ENCODE measurements at regions not wholly inside any gene's neighbourhood (a gene's known extent, or its start where the extent isn't known, plus 50 kb on each side); places are given as distances from the start of the nearest gene placed in this dataset.
"Not testable (repeated sequence)": the region's sequence is repeated elsewhere in the genome, so short reads cannot be mapped to it uniquely, and the experiment has no call there.

DNA sequence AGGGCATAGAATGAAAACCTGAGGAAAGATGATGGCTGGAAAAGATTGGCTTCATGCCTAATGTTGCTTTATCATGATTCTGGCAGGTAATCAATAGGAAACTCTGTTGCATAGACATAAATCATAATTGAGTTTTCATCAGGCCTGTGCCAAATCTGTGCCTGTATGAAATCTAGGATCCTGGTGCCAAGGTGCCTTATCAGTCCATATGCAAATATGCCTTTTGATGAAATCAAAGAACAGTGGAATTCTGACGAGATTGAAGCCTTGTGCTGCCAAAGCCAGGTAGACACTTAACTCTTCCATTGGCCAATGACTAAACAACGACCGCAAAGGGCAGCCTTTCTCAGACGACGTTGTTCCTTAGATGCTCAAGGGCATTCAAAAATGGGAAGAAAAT lies 170.0 kb upstream of the CRIM1 start:
- Histone ChIP-seq H3K27me3 (ENCODE audit: control insufficient read depth, insufficient read depth, low read length, poor library complexity, severe bottlenecking) (no peaks in the 10 kb centered on the region), H3K4me1 (ENCODE audit: control insufficient read depth, insufficient read depth, low read length) (no peaks in the 10 kb centered on the region), H3K9me3 (ENCODE audit: control insufficient read depth, low read length) (no peaks in the 10 kb centered on the region), H3K27ac (ENCODE audit: insufficient read depth, low read depth, low read length, poor library complexity, severe bottlenecking) (no peak overlapping the region), H3K36me3 (ENCODE audit: control insufficient read depth, insufficient read depth, low read length) (no peaks in the 10 kb centered on the region), H3K4me3 (ENCODE audit: insufficient read depth, low read depth, low read length) (no peak overlapping the region)
- WGBS, 2 experiments = 93% methylated on average over 5 of the region's 5 CpGs

DNA sequence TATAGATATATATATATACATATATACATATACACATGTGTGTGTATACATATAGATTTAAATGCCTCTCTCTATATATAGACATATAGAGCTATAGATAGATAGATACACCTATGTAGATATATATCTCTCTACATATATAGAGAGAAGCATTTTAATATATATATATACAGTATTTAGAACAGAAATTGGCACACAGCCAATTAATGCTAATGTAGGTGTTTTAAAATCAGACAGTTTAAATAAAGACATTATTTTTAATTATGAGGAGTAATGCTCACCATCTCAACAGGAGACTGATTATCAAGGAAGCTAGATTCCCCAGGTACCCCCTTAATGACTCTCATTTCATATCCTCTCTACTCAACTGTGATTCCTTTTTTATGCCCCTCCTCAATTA lies 170.7 kb upstream of the CRIM1 start:
- no peaks in the 10 kb centered on the region for H3K27me3 ChIP-seq (ENCODE audit: control insufficient read depth, insufficient read depth, low read length, poor library complexity, severe bottlenecking)
- H3K4me3 ChIP-seq (ENCODE audit: insufficient read depth, low read depth, low read length) = no peak overlapping the region
- no peaks in the 10 kb centered on the region for H3K4me1 ChIP-seq (ENCODE audit: control insufficient read depth, insufficient read depth, low read length)

DNA sequence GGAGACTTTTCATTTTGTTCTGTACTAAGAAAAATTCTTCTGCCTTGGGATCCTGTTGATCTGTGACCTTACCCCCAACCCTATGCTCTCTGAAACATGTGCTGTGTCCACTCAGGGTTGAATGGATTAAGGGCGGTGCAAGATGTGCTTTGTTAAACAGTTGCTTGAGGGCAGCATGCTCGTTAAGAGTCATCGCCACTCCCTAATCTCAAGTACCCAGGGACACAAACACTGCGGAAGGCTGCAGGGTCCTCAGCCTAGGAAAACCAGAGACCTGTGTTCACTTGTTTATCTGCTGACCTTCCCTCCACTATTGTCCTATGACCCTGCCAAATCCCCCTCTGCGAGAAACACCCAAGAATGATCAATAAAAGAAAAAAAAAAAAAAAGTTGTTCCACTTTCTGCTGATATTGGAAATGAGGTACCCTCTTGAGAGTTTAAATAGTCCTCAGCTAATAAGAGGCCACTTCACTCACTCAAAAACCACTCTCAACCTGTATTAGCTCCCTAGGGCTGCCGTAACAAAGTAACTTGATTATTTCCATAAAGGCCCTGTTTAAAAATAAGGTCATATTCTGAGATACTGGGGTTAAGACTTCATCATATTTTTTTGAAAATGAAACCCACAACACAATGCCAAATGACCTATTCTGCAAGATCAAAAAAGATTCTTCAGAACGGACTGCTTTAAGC lies 174.6 kb upstream of the CRIM1 start:
- not testable (repeated sequence) for H3K4me3 ChIP-seq (ENCODE audit: insufficient read depth, low read depth, low read length); H3K36me3 ChIP-seq (ENCODE audit: control insufficient read depth, insufficient read depth, low read length); H3K9me3 ChIP-seq (ENCODE audit: control insufficient read depth, low read length); H3K27ac ChIP-seq (ENCODE audit: insufficient read depth, low read depth, low read length, poor library complexity, severe bottlenecking); H3K4me1 ChIP-seq (ENCODE audit: control insufficient read depth, insufficient read depth, low read length); H3K27me3 ChIP-seq (ENCODE audit: control insufficient read depth, insufficient read depth, low read length, poor library complexity, severe bottlenecking)
- 92 to 93% methylated on average over 5 to 6 of the region's 7 CpGs for WGBS, 2 experiments

More for the DNA sequence above, 170.7 kb upstream of the CRIM1 start:
- Histone ChIP-seq H3K9me3 (ENCODE audit: control insufficient read depth, low read length) (no peaks in the 10 kb centered on the region), H3K27ac (ENCODE audit: insufficient read depth, low read depth, low read length, poor library complexity, severe bottlenecking) (no peak overlapping the region), H3K36me3 (ENCODE audit: control insufficient read depth, insufficient read depth, low read length) (no peaks in the 10 kb centered on the region)

DNA sequence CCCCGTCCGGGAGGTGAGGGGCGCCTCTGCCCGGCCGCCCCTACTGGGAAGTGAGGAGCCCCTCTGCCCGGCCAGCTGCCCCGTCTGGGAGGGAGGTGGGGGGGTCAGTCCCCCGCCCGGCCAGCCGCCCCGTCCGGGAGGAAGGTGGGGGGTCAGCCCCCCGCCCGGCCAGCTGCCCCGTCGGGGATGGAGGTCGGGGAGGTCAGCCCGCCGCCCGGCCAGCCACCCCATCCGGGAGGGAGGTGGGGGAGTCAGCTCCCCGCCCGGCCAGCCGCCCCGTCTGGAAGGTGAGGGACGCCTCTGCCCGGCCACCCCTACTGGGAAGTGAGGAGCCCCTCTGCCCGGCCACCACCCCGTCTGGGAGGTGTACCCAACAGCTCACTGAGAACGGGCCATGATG lies 175.3 kb upstream of the CRIM1 start:
- not testable (repeated sequence) for H3K4me1 ChIP-seq (ENCODE audit: control insufficient read depth, insufficient read depth, low read length); H3K4me3 ChIP-seq (ENCODE audit: insufficient read depth, low read depth, low read length); H3K27ac ChIP-seq (ENCODE audit: insufficient read depth, low read depth, low read length, poor library complexity, severe bottlenecking); H3K27me3 ChIP-seq (ENCODE audit: control insufficient read depth, insufficient read depth, low read length, poor library complexity, severe bottlenecking); H3K9me3 ChIP-seq (ENCODE audit: control insufficient read depth, low read length); H3K36me3 ChIP-seq (ENCODE audit: control insufficient read depth, insufficient read depth, low read length)
- WGBS, 2 experiments = 97 to 98% methylated on average over 18 to 27 of the region's 30 CpGs

DNA sequence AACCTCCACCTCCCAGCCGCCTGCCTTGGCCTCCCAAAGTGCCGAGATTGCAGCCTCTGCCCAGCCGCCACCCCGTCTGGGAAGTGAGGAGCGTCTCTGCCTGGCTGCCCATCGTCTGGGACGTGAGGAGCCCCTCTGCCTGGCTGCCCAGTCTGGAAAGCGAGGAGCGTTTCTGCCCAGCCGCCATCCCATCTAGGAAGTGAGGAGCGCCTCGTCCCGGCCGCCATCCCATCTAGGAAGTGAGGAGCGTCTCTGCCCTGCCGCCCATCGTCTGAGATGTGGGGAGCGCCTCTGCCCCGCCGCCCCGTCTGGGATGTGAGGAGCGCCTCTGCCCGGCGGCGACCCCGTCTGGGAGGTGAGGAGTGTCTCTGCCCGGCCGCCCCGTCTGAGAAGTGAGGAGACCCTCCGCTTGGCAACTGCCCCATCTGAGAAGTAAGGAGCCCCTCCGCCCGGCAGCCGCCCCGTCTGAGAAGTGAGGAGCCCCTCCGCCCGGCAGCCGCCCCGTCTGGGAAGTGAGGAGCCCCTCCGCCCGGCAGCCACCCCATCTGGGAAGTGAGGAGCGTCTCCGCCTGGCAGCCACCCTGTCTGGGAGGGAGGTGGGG lies 175.8 kb upstream of the CRIM1 start:
- not testable (repeated sequence) for H3K4me3 ChIP-seq (ENCODE audit: insufficient read depth, low read depth, low read length); H3K9me3 ChIP-seq (ENCODE audit: control insufficient read depth, low read length); H3K4me1 ChIP-seq (ENCODE audit: control insufficient read depth, insufficient read depth, low read length); H3K36me3 ChIP-seq (ENCODE audit: control insufficient read depth, insufficient read depth, low read length); H3K27ac ChIP-seq (ENCODE audit: insufficient read depth, low read depth, low read length, poor library complexity, severe bottlenecking); H3K27me3 ChIP-seq (ENCODE audit: control insufficient read depth, insufficient read depth, low read length, poor library complexity, severe bottlenecking)
- WGBS, 2 experiments = 92 to 95% methylated on average over 37 to 40 of the region's 42 CpGs

DNA sequence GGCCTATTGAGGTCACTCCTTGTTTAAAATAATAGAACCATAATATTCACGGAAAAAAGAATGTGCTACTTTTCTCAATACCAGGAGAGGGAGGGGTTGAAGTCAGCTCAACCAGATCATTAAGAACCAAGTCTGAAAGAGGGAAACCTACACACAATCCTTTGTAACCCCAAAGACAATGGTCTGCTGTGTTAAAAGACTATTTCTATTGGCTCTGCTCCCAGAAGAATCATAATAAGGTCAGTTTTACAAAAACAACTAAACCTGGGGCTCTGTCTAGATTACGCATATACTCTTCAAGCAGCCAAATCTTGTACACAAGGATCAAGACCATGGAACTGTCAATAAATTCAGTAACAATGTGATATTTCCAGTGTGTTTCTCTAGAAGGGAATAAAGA lies 177.2 kb upstream of the CRIM1 start:
- no peaks in the 10 kb centered on the region for H3K4me1 ChIP-seq (ENCODE audit: control insufficient read depth, insufficient read depth, low read length)
- no peaks in the 10 kb centered on the region for H3K9me3 ChIP-seq (ENCODE audit: control insufficient read depth, low read length)
- no peaks in the 10 kb centered on the region for H3K36me3 ChIP-seq (ENCODE audit: control insufficient read depth, insufficient read depth, low read length)
- H3K4me3 ChIP-seq (ENCODE audit: insufficient read depth, low read depth, low read length) = no peak overlapping the region
- no peaks in the 10 kb centered on the region for H3K27me3 ChIP-seq (ENCODE audit: control insufficient read depth, insufficient read depth, low read length, poor library complexity, severe bottlenecking)
- H3K27ac ChIP-seq (ENCODE audit: insufficient read depth, low read depth, low read length, poor library complexity, severe bottlenecking) = no peak overlapping the region
- WGBS, 2 experiments = 92 to 96% methylated on average over 1 to 2 of the region's 2 CpGs

DNA sequence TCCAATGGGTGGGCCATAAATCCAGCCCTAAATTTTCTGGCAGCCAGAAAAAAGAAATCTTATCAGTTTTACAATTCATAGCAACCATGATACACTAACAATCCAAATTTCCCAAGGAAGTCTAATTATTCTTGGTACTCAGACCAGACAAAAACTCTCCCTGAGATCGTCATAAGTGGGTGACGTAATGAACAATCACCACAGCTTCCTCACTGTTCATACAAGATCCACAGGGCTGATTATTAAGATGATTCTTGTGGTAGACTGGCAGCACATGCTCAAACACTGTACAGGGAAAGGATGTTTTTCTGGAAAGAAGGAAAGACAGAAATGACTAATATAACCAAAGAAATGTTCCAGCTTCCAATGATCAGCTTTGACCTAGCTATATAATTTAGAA lies 178.3 kb upstream of the CRIM1 start:
- H3K27ac ChIP-seq (ENCODE audit: insufficient read depth, low read depth, low read length, poor library complexity, severe bottlenecking) = no peak overlapping the region

DNA sequence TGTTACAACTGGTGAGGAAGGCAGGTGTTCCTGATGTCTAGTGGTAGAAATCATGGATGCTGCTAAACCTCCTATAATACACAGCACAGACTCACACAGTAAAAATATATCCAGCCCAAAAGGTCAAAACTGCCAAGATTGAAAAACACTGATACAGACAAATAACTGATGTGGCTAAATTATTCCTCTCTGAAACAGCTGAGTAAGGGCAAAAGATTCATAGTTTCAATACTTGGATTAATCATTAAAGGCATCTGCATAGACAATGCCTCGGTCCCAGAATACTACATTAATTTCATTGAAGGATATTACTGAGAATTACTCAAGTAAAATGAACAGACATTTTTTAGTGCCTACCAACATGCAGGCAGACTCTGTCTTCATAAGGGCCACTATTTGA lies 180.7 kb upstream of the CRIM1 start:
- WGBS, 2 experiments = 100% methylated on average over 1 of the region's 1 CpG; no CpG with 5 or more reads in 1 of the 2 experiments
- Histone ChIP-seq H3K27ac (ENCODE audit: insufficient read depth, low read depth, low read length, poor library complexity, severe bottlenecking) (no peak overlapping the region), H3K4me1 (ENCODE audit: control insufficient read depth, insufficient read depth, low read length) (no peaks in the 10 kb centered on the region), H3K9me3 (ENCODE audit: control insufficient read depth, low read length) (no peaks in the 10 kb centered on the region), H3K36me3 (ENCODE audit: control insufficient read depth, insufficient read depth, low read length) (no peaks in the 10 kb centered on the region), H3K27me3 (ENCODE audit: control insufficient read depth, insufficient read depth, low read length, poor library complexity, severe bottlenecking) (no peaks in the 10 kb centered on the region), H3K4me3 (ENCODE audit: insufficient read depth, low read depth, low read length) (no peak overlapping the region)

More for the DNA sequence above, 178.3 kb upstream of the CRIM1 start:
- Histone ChIP-seq H3K4me3 (ENCODE audit: insufficient read depth, low read depth, low read length) (no peak overlapping the region), H3K4me1 (ENCODE audit: control insufficient read depth, insufficient read depth, low read length) (no peaks in the 10 kb centered on the region), H3K9me3 (ENCODE audit: control insufficient read depth, low read length) (no peaks in the 10 kb centered on the region), H3K27me3 (ENCODE audit: control insufficient read depth, insufficient read depth, low read length, poor library complexity, severe bottlenecking) (no peaks in the 10 kb centered on the region), H3K36me3 (ENCODE audit: control insufficient read depth, insufficient read depth, low read length) (no peaks in the 10 kb centered on the region)
- WGBS, 2 experiments = 94 to 97% methylated on average over 2 of the region's 2 CpGs

DNA sequence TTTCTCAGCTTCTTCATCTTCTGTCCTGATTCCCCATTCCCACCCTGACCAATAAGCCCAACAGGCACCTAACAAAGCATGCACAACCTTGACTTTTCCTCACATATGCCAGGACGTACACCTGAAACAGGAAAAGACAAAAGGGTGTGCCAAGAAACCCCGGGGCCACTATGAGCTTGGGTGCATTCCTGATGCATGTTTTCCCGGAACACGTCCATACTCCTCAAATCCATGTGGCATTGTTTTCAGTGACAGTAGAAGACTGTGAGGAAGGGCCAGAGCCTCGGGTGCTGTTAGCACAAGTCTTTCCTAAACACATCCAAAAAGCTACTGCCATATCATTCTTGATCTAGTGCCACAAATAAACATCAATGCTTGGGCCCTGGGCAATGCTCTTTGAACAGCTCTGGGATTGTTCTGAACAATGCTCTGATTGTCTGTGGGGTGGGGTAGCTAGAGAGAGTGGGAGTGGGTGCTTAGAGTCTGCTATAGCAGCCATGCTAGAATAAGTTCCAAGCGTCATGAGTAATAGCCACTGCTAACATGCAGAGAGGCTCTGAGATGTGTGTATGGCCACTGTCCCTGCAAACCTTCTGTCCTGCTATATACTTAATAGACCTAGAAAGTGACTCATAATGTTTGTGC lies 181.7 kb upstream of the CRIM1 start:
- 92 to 96% methylated on average over 6 of the region's 6 CpGs for WGBS, 2 experiments
- H3K9me3 ChIP-seq (ENCODE audit: control insufficient read depth, low read length) = no peaks in the 10 kb centered on the region
- no peak overlapping the region for H3K27ac ChIP-seq (ENCODE audit: insufficient read depth, low read depth, low read length, poor library complexity, severe bottlenecking)
- H3K27me3 ChIP-seq (ENCODE audit: control insufficient read depth, insufficient read depth, low read length, poor library complexity, severe bottlenecking) = no peaks in the 10 kb centered on the region
- H3K36me3 ChIP-seq (ENCODE audit: control insufficient read depth, insufficient read depth, low read length) = no peaks in the 10 kb centered on the region
- H3K4me3 ChIP-seq (ENCODE audit: insufficient read depth, low read depth, low read length) = no peak overlapping the region
- H3K4me1 ChIP-seq (ENCODE audit: control insufficient read depth, insufficient read depth, low read length) = no peaks in the 10 kb centered on the region

DNA sequence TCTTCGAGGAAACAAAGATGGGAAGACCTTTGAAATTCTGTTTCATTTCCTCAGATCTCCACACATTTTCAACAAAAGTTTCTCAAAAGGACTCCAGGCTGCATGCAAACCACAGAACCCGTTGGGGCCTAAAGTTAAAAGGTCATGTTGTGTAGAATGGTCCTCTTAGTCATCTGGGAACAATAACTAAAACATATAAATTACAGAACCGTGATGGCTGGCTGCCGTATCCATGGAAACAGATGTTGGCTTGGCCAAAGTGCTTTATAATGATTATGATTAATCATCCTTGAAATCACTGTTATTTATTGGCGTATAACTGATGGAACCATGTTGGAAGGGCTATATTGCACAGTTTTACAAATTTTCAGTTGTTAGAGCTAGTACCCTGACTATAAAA lies 182.8 kb upstream of the CRIM1 start:
- no peak overlapping the region for H3K4me3 ChIP-seq (ENCODE audit: insufficient read depth, low read depth, low read length)
- H3K9me3 ChIP-seq (ENCODE audit: control insufficient read depth, low read length) = no peaks in the 10 kb centered on the region
- no peak overlapping the region for H3K27ac ChIP-seq (ENCODE audit: insufficient read depth, low read depth, low read length, poor library complexity, severe bottlenecking)
- H3K4me1 ChIP-seq (ENCODE audit: control insufficient read depth, insufficient read depth, low read length) = no peaks in the 10 kb centered on the region
- H3K36me3 ChIP-seq (ENCODE audit: control insufficient read depth, insufficient read depth, low read length) = no peaks in the 10 kb centered on the region
- WGBS, 2 experiments = 92 to 93% methylated on average over 3 to 5 of the region's 5 CpGs
- H3K27me3 ChIP-seq (ENCODE audit: control insufficient read depth, insufficient read depth, low read length, poor library complexity, severe bottlenecking) = no peaks in the 10 kb centered on the region

Measured in ectodermal cell (in vitro differentiated cells).